Stimulated activated CD8-positive, alpha-beta memory T cell treated with anti-CD3 and anti-CD28 coated beads, Interleukin-7, amount 100 ng/mL, for 48 hours (primary cell): ENCODE measurements at regions not wholly inside any gene's neighbourhood (a gene's known extent, or its start where the extent isn't known, plus 50 kb on each side); places are given as distances from the start of the nearest gene placed in this dataset.
"Not testable (repeated sequence)": the region's sequence is repeated elsewhere in the genome, so short reads cannot be mapped to it uniquely, and the experiment has no call there.

Experiments
- DNase-seq, 2 donors: peaks; one replicate each; pipeline ENCODE4 v3.0.0-alpha.2; 2020; ENCODE audit warnings: low read depth in 1 of 2; ENCODE audit errors: extremely low read depth in 1 of 2

DNA sequence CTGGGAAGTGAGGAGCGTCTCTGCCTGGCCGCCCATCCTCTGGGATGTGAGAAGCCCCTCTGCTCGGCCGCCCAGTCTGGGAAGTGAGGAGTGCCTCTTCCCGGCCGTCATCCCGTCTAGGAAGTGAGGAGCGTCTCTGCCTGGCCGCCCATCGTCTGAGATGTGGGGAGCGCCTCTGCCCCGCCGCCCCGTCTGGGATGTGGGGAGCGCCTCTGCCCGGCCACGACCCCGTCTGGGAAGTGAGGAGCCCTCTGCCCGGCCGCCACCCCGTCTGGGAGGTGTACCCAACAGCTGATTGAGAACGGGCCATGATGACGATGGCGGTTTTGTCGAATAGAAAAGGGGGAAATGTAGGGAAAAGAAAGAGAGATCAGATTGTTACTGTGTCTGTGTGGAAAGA, 173.9 kb upstream of the PRSS1 start:
- not testable (repeated sequence) for DNase-seq

DNA sequence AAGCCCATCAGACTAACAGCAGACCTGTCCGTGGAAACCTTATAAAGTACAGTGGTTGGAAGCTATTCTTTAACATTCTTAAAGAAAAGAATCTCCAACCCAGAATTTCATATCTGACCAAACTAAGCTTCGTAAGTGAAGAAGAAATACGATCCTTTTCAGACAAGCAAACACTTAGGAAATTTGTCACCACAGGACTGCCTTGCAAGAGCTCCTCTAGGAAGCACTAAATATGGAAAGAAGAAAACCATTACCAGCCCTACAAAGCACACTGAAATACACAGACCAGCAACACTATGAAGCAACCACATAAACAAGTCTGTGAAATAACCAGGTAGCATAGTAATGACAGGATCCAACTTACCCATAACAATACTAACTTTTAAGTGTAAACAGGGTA, 177.7 kb upstream of the PRSS1 start:
- no peak for DNase-seq

DNA sequence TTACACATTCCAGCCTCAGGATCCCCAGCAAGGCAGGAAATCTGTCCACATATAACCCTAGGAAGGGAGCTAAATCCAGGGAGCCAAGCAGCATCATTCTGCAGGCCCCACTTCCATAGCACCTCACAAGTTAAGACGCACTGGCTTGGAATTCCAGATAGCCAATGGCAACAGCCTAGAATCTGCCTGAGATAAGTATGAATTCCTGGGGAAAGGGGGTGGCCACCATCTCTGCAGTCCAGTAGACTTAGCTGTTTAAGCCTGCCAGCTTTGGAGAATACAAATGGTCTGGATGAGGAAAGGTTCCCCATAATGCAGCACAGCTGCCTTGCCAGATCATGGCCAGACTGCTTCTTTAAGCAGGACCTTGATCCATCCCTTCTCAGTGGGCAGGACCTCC, 179.4 kb upstream of the PRSS1 start:
- DNase-seq, result no peak

DNA sequence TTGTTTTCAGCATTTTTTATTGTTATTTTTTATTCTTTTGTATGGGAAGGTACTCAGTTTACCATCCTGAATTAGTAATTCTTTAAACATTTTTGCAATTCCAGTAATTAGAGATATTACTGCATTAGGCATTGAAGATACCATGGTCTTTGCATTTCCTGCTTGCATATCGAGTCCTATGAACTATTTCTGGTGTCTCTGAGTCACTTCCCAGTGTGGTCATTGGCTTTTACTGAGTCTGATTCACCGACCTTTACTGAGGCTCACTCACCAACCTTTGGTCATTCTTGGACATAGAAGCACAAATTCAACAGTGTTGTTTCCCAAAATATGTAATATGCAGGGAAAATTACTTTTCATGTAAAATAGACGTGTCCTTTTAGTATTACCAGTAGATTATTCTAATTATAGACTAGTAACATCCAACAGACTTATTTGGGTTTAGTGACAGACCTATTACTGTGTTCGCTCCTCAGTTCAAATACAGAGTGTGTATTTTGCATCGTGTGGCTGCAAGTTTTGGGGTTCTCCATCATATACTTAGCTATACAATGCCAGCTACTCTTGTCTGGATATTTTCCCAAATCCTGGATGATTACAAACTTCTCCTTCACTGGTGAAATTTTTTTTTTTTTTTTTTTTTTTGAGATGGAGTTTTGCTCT, 180.7 kb upstream of the PRSS1 start:
- no peak for DNase-seq

DNA sequence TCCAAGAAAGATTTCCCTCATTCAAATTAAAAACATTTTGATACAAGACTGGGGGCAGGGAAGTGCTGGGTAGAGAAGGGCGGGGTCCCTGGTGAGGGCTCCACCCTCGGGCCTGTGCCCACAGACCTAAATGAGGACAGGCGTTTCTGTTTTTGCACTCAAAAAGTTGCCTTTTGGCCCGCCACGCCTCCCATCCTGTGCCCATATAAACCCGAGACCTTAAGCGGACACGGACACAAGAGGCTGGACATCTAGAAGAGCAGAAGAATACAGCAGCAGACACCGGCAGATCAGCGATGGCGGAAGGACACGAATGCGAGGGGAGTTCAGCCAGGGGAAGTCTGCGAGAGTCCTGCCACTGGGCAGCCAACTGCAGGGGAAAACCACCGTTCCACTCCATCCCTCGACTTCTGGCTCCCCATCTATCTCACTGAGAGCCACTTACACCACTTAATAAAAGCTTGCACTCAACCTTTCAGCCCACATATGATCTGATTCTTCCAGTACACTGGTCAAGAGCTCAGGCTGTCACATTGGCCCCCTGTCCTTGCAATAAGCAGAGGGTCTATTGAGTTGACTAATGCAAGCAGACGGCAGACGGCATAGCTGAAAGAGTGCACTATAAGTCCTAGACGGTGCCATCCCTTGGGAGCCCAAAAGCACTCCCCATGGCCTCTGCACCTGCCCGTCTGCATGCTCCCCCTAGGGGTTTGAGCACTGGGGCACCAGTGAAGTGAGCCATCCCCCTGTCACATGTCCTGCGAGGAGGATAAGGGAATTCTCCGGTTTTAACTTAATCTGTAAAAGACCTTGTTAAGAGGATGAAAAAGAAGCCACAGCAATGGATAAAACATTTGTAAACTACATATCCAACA, 181.8 kb upstream of the PRSS1 start:
- DNase-seq, result no peak

DNA sequence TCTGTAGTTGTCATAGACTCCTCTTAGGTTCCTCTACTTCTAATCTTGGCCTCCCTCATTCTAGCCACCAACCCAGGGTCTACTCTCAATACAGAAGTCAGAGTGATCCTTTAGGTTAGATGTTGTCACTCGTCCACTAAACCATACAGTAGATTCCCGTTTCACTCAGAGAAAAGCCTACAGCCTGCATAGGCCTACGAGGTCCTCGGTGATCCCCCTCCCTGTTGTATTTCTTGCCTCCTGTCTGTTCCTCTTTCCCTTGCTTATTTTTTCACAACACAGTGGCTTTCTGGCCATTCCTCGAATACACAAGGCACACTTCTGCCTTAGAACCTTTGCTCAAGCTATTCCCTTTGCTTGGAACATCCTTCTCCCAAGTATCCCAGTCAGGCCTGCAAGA, 183.0 kb upstream of the PRSS1 start:
- DNase-seq, result no peak

DNA sequence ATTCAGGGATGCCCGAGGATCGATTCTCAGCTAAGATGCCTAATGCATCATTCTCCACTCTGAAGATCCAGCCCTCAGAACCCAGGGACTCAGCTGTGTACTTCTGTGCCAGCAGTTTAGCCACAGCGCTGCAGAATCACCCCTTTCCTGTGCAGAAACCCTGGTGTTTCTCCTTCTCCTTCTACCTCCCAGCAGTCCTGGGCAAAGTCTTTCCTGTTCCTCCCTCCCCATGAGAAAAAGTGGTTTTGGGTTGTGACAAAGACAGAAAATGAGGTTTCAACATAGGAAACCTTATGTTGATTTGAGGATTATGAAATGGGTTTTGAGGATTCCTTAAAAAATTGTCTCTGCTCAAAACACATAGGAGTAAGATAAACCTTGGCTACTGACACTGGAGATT, 185.1 kb upstream of the PRSS1 start:
- not testable (repeated sequence) for DNase-seq

DNA sequence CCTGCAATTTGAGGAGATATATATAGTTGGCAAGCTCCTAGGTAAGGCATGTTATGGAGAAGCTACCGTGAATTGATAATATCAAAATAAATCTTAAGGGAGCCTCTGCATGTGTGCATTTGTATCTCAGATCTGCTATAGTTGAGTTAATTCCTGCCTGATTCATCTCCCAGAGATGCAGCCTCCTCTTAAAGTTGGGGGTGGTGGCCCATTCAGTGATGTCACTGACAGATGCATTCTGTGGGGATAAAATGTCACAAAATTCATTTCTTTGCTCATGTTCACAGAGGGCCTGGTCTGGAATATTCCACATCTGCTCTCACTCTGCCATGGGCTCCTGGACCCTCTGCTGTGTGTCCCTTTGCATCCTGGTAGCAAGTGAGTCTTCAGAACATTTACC, 185.8 kb upstream of the PRSS1 start:
- no peak for DNase-seq

DNA sequence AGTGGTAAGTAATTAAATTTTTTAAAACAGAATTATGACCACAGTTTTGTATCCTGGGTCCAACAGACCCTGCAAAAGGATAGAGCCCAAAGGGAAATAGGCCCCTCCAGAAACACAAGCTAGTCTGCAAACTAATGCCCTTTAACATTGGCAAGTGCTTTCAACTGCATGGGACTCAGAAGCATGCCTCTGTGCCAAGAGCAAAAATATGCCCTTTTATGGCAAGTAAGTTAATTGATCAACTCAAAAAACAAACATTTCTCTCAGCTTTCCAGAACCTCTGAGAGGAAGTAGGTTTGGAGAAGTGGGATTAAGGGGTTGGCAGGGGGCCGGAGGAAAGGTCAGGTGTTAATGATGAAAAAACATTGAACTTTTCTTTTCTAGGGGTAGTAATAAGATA, 186.6 kb upstream of the PRSS1 start:
- DNase-seq, result no peak

DNA sequence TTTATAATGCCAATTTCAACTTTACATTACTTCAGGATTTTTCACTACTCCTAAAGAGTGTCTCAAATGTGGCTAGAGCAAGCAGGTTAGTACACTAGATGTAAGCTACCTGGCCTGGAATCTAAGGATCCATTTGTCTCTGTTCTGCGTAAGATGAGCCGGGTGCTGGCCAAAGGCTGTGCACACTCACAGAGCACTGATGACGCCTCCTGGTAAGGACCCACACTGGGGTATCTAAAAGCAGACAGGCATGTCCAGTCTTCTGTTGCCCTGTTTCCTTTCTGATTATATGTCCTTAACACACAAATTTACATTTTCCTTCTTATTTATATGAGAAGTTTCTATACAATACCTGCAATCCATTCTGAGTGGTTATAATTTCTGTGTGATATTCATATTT, 187.9 kb upstream of the PRSS1 start:
- not testable (repeated sequence) for DNase-seq

DNA sequence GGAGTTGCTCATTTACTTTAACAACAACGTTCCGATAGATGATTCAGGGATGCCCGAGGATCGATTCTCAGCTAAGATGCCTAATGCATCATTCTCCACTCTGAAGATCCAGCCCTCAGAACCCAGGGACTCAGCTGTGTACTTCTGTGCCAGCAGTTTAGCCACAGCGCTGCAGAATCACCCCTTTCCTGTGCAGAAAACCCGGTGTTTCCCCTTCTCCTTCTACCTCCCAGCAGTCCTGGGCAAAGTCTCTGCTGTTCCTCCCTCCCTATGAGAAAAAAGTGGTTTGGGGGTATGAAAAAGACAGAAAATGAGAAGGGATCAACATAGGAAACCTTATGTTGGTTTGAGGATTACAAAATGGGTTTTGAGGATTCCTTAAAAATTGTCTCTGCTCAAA, 188.5 kb upstream of the PRSS1 start:
- DNase-seq, result not testable (repeated sequence)

DNA sequence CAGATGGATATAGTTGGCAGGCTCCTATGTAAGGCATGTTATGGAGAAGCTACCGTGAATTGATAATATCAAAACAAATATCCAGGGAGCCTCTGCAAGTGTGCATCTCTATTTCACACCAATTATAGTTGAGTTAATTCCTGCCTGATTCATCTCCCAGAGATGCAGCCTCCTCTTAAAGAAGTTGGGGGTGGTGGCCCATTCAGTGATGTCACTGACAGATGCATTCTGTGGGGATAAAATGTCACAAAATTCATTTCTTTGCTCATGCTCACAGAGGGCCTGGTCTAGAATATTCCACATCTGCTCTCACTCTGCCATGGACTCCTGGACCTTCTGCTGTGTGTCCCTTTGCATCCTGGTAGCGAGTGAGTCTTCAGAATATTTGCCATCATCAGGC, 189.1 kb upstream of the PRSS1 start:
- DNase-seq, result no peak

DNA sequence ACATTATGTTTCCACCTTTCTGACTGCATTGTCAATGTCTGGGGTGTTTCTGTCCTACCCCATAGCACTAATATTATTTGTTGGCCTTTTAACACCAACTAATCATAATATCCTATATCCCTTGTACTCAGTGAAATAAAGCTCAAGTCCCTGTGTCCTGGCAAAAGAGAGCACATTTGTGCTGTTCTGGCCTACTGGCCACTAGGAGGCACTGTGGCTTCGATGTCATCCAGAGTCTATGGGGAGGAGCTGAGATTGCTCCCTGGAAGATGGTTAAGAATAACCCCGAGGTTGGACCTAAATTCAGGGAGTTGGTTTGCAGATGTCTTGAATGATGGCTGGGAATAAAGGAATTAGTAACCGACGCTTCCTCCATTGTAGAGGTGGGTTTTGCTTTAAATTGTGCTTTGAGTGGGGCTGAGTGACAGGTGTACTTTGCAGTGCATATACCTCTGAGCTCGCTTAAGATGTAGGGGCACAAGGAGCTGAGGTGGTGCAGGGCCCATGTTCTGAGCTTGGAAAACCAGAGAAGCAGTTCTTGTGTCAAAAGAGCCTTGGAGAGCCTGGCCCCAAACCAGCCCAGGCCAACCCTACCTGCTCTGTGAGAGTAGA, 191.2 kb upstream of the PRSS1 start:
- DNase-seq, result no peak

DNA sequence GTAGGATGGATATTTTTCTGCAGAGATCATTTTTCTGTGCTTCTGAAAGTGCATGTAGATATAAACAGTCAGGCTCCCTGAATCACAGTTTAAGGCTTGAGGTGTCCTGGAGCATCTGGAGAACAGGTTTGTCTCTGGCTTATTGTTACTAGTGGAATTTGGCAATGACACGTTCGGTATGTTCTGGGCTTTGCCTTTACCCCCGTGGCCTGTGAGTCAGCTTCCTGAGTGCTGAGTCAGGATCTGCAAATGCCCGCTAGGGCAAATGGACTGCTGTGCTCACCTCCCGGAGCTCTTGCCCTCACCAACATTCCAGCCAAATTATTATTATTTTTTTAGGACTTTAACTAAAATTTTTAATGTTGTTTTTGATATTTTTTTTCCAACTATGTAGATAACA, 192.5 kb upstream of the PRSS1 start:
- no peak for DNase-seq

DNA sequence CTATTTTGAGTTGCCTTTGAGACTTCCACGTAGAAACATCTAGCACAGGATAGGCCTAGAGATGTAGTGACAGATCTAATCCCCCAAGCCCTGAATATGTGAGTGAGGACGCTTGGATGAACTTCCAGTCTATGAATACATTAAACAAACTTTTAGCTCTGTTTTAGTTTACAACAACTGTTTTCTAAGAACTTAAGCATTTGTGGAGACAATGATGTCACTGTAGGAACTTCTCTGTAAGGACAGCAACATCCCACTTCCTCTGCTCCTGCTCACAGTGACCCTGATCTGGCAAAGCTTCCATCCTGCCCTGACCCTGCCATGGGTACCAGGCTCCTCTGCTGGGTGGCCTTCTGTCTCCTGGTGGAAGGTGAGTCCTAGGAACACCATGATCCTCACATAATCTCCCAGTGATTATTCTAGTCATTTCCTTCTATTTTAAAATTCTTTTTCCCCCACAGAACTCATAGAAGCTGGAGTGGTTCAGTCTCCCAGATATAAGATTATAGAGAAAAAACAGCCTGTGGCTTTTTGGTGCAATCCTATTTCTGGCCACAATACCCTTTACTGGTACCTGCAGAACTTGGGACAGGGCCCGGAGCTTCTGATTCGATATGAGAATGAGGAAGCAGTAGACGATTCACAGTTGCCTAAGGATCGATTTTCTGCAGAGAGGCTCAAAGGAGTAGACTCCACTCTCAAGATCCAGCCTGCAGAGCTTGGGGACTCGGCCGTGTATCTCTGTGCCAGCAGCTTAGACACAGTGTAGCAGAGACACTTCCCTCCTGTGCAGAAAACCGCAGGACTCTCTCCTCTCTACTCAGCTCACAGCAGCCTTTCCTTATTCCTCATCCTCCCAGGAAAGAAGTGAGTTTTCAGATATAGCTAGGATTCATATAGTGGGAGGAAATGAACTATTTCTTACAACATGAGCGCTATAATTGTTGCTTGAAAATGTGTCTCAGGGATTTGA, 194.4 kb upstream of the PRSS1 start:
- no peak for DNase-seq

DNA sequence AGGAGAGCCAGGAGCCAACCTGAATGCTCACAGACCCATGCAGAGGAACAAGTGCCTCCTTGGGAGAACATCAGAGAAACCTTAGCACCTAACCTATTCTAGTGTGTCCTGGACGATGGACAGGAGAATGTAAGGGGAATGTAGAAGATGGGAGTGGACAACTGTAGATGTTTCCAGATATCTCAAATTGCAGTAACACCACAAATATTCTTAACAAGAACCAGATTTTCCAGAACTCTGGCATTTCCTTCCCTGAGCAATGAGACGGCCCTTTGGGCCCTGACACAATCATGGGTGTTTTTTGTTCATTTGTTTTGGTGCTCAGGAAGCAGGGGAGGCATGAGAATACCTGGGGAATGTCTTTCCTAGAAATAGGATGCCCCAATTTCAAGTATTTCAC, 196.1 kb upstream of the PRSS1 start:
- DNase-seq, result no peak

DNA sequence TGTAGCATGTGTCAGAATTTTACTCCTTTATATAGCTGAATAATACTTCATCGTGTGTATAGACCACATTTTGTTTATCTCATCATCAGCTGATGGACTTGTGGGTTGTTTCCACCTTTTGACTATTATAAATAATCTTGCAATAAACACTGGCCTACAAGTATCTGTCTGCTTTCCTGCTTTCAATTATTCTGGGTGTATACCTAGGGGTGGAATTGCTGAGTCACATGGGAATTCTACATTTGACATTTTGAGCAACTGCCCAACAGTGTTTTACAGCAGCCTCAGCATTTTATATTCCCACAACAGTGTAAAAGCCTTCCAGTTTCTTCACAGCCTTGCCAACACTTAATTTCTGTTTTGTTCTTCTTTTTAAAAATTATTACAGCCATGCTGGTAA, 200.3 kb upstream of the PRSS1 start:
- DNase-seq, result no peak

DNA sequence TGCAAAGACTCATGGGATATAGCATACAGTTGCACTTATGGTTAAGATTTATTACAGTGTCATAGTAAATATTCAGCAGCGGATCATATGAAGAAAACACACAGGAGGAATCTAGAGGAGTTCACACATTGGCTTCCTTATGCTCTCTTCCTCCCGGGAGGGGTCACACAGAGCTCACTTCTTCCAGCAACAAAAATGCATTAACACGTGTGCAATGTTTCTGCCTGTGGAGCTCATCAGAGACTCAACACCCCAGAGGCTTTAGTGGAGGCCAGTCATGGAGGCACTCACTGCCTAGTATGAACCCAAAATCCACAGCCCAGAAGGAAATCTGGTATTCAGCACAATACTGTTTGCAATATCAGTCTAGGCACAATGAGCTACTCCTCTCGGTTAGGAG, 202.8 kb upstream of the PRSS1 start:
- no peak for DNase-seq

DNA sequence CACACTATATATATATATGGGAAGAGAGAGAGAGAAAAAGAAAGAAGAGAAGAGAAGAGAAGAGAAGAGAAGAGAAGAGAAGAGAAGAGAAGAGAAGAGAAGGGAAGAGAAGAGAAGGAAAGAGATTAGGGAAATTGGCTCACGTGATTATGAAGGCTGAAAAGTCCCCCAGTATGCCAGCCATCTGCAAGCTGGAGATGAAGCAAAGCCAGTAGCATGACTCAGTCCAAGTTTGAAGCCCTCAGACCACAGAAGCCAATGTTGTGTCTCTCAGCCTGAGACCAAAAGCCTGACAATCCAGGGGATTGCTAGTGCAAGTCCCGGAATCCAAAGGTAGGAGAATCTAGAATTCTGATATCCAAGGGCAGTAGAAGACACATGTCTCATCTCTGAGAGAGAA, 206.3 kb upstream of the PRSS1 start:
- DNase-seq, result no peak

DNA sequence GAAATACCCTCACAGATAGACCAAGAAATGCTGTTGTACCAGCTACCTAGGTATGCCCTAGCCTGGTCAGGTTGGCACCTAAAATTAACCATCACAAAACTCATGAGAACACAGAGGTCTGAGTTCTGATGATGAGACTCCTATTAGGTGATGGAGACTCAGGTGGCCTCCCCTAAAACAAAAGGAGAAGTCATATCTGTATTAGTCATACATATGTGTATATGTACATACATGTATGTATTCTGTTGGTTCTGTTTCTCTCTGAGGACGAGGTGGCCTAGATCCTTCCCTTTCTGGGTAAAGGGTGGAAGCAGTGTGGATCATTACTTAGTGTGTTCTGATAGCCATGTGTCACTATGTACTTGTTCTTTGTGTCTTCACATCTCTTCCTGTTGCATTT, 207.2 kb upstream of the PRSS1 start:
- no peak for DNase-seq

DNA sequence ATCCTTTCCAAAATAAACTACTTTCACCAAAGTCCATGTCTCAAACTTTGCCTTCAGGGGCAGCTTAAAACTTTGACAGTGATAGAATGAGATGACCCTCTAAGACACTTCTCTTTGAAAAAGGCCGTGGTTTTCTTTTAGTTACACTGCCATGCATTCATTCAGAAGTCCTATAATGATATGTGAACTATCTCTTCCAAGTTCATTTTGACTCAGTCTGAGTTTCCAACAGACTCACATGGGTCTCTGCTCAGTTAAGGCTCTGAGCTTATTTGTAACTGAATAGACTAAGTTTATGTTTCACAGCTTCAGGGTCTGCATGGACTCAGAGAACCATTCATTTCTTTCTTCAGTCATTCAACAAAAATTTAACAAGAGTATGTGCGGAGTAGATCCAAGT, 208.9 kb upstream of the PRSS1 start:
- DNase-seq, result no peak
